GM21360 (cell line): ENCODE measurements at regions not wholly inside any gene's neighbourhood (a gene's known extent, or its start where the extent isn't known, plus 50 kb on each side); places are given as distances from the start of the nearest gene placed in this dataset.
A peak's percentile ranks its signal among the peaks of the same experiment; 100 is the strongest.
"Not testable (repeated sequence)": the region's sequence is repeated elsewhere in the genome, so short reads cannot be mapped to it uniquely, and the experiment has no call there.

ENCODE experiments used
- ATAC-seq: cut with Tn5 transposase; IDR thresholded peaks from one replicate; pipeline ENCODE4 v1.9.1; 2021; ENCODE audit warnings: mild to moderate bottlenecking, moderate library complexity; ENCODE audit not compliant: unreplicated experiment

GRCh38 chr17:71446645-71447437, 674.0 kb upstream of the SOX9 start:
- no peak for ATAC-seq

- no peak for ATAC-seq
Measured at GRCh38 chr17:71447644-71448043, 673.2 kb upstream of the SOX9 start.

- ATAC-seq, result not testable (repeated sequence)
Measured at GRCh38 chr17:71450657-71451056, 670.2 kb upstream of the SOX9 start.

GRCh38 chr17:71453876-71454422, 666.9 kb upstream of the SOX9 start:
- no peak for ATAC-seq

GRCh38 chr17:71455219-71455618, 665.6 kb upstream of the SOX9 start:
- ATAC-seq, result no peak

GRCh38 chr17:71458322-71458721, 662.5 kb upstream of the SOX9 start:
- ATAC-seq, result no peak

GRCh38 chr17:71460943-71461342, 659.9 kb upstream of the SOX9 start:
- no peak for ATAC-seq

GRCh38 chr17:71461498-71462169, 659.2 kb upstream of the SOX9 start:
- ATAC-seq, result no peak

- ATAC-seq, result no peak
Measured at GRCh38 chr17:71464241-71464640, 656.6 kb upstream of the SOX9 start.

- no peak for ATAC-seq
Measured at GRCh38 chr17:71464751-71465150, 656.1 kb upstream of the SOX9 start.

- no peak for ATAC-seq
Measured at GRCh38 chr17:71467719-71468118, 653.1 kb upstream of the SOX9 start.

- ATAC-seq, result no peak
Measured at GRCh38 chr17:71470062-71470461, 650.8 kb upstream of the SOX9 start.

GRCh38 chr17:71472809-71473789, 647.7 kb upstream of the SOX9 start:
- peak; percentile 79 for ATAC-seq

- no peak for ATAC-seq
Measured at GRCh38 chr17:71477356-71477755, 643.5 kb upstream of the SOX9 start.

- no peak for ATAC-seq
Measured at GRCh38 chr17:71480099-71480498, 640.7 kb upstream of the SOX9 start.

GRCh38 chr17:71482625-71483024, 638.2 kb upstream of the SOX9 start:
- ATAC-seq, result no peak

GRCh38 chr17:71484546-71484945, 636.3 kb upstream of the SOX9 start:
- no peak for ATAC-seq

- no peak for ATAC-seq
Measured at GRCh38 chr17:71485426-71485825, 635.4 kb upstream of the SOX9 start.

- no peak for ATAC-seq
Measured at GRCh38 chr17:71486261-71486660, 634.6 kb upstream of the SOX9 start.

- no peak for ATAC-seq
Measured at GRCh38 chr17:71488851-71489250, 632.0 kb upstream of the SOX9 start.
